22Rv1 (cell line): ENCODE measurements at regions not wholly inside any gene's neighbourhood (a gene's known extent, or its start where the extent isn't known, plus 50 kb on each side); places are given as distances from the start of the nearest gene placed in this dataset.
"Not testable (repeated sequence)": the region's sequence is repeated elsewhere in the genome, so short reads cannot be mapped to it uniquely, and the experiment has no call there.

Source experiments
- H3K27ac ChIP-seq: fragments of 450-650 bp; 2 replicates; pipeline ENCODE4 v1.5.1; 2017
- CTCF ChIP-seq: fragments of 450-650 bp; IDR thresholded peaks from 2 replicates; pipeline ENCODE4 v1.5.1; 2017; ENCODE audit warnings: mild to moderate bottlenecking
- ZFX ChIP-seq: fragments of 450-650 bp; IDR thresholded peaks from 2 replicates; pipeline ENCODE4 v1.6.1; 2017; ENCODE audit warnings: antibody characterized with exemption, borderline replicate concordance

- H3K27ac ChIP-seq: no peak overlapping the region
- no peak for TF ChIP-seq ZFX
- no peak for TF ChIP-seq CTCF
Observed at GRCh38 chr14:58746261-58746660, 108.5 kb downstream of the DACT1 start.

- TF ChIP-seq CTCF (no peak), ZFX (no peak)
- no peak overlapping the region for H3K27ac ChIP-seq
Observed at GRCh38 chr14:58746701-58747100, 108.9 kb downstream of the DACT1 start.

DNA sequence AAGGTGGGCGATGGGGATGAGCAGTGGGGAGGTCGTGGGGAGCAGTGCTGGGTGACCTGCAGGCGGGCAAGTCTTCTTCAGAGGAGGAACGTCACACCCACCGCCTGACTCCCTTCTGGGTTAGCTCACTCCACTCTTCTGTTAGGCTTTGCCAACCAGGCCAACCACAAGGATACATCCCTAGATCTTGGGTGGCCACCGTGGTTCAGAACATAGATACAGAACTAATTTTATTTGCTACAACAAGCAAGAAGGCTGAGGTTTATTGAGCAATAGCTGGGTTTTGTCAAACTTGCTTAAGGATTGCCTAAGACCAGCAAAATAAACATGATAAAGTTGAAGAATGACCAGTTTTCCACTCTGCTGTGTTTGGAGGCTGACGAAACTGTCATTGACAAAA lies 109.4 kb downstream of the DACT1 start:
- TF ChIP-seq ZFX (no peak), CTCF (no peak)
- no peak overlapping the region for H3K27ac ChIP-seq

GRCh38 chr14:58748251-58748650 lies 110.5 kb downstream of the DACT1 start:
- not testable (repeated sequence) for H3K27ac ChIP-seq

- H3K27ac ChIP-seq: no peak overlapping the region
Observed at GRCh38 chr14:58749066-58749669, 111.4 kb downstream of the DACT1 start.

DNA sequence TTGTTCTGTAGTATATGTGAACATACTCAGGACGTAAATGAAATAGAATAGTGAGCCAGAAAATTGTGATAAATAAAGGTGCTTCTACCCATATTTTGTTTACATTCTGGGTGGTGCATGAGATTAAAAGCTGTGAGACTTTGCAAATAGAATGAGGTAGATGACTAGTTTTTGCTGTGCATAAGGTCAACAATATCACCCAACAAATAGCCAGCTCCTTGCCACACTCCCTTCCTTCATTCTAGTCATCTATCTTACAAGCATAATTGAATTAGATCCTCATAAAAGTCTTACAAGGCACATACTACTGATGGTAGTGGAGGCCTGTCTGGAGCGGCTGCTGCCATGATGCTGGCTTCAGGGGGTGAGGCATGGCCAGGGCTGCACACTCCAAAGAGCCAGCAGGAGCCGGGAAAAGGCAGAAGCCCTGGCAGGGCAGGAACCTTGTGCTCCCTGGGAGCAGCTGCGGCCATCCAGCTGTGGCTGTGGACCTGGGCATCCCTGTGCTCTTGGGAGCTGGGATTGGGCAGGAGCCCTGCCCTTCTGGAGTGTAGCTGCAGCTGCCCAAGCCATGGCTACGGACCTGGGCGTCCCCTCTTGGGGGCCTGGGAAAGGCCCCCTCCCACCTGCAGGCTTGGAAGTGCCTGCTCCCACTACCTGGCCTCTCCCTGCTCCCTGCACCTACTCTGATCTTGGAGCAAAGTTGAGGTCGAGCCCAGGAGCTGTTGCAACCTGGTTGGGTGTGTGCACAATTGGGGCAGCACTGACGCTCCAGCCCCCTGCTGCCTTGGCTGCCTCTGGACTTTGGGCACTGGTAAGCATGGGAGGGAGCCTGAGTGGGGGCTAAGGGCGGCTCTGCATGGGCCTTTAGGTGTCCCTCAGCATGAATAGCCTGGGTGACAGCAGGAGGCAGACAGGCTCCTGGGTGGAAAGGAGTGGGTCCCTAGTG lies 112.8 kb downstream of the DACT1 start:
- TF ChIP-seq CTCF (no peak), ZFX (no peak)
- H3K27ac ChIP-seq: no peak overlapping the region

More at GRCh38 chr14:58749066-58749669, 111.4 kb downstream of the DACT1 start:
- TF ChIP-seq ZFX (no peak), CTCF (no peak)

GRCh38 chr14:58751788-58752187 lies 114.0 kb downstream of the DACT1 start:
- no peak overlapping the region for H3K27ac ChIP-seq
- no peak for TF ChIP-seq CTCF
- no peak for TF ChIP-seq ZFX
